ENCODE measurements at regions not wholly inside any gene's neighbourhood (a gene's known extent, or its start where the extent isn't known, plus 50 kb on each side); places are given as distances from the start of the nearest gene placed in this dataset.

- no peak overlapping the region for H3K27ac ChIP-seq (ENCODE audit: low read depth in 1 of 2, low read length in 1 of 2)
- no peaks in the 10 kb centered on the region for H3K27me3 ChIP-seq (ENCODE audit: control insufficient read depth in 3 of 3, insufficient read depth in 3 of 3, low read length in 2 of 3)
- TF ChIP-seq CTCF (IDR thresholded peaks at IDR 0.05; ENCODE audit: control extremely low read depth, extremely low read depth): no peak
- no peak overlapping the region for H3K4me3 ChIP-seq
- H3K9ac ChIP-seq (ENCODE audit: insufficient read depth in 1 of 2, low read length in 2 of 2): no peak overlapping the region
- H3K9me3 ChIP-seq (ENCODE audit: control insufficient read depth in 4 of 4, insufficient read depth in 3 of 4, low read length in 3 of 4): no peaks in the 10 kb centered on the region
- H3K4me1 ChIP-seq (ENCODE audit: control insufficient read depth in 5 of 5, insufficient read depth in 5 of 5, low read length in 5 of 5): no peaks in the 10 kb centered on the region
- ATAC-seq (ENCODE audit: insufficient read depth, low FRiP score): no peak
- DNase-seq: no peak
- 40% methylated on average over 3 of the region's 3 CpGs for WGBS, 2 donors
- H3K36me3 ChIP-seq (ENCODE audit: control insufficient read depth in 4 of 4, insufficient read depth in 4 of 4, low read length in 4 of 4): no peaks in the 10 kb centered on the region
Observed at GRCh38 chr1:115912116-115912515, 64.2 kb upstream of the SLC22A15 start.

GRCh38 chr1:115922801-115923200 lies 53.5 kb upstream of the SLC22A15 start:
- no peak for TF ChIP-seq CTCF (IDR thresholded peaks at IDR 0.05; ENCODE audit: control extremely low read depth, extremely low read depth)
- Histone ChIP-seq H3K36me3 (ENCODE audit: control insufficient read depth in 4 of 4, insufficient read depth in 4 of 4, low read length in 4 of 4) (no peaks in the 10 kb centered on the region), H3K9me3 (ENCODE audit: control insufficient read depth in 4 of 4, insufficient read depth in 3 of 4, low read length in 3 of 4) (no peaks in the 10 kb centered on the region), H3K27me3 (ENCODE audit: control insufficient read depth in 3 of 3, insufficient read depth in 3 of 3, low read length in 2 of 3) (no peaks in the 10 kb centered on the region), H3K27ac (ENCODE audit: low read depth in 1 of 2, low read length in 1 of 2) (no peak overlapping the region), H3K4me1 (ENCODE audit: control insufficient read depth in 5 of 5, insufficient read depth in 5 of 5, low read length in 5 of 5) (peaks cover 0 to 11% (median 0%) of the 10 kb centered on the region in 5 donors), H3K4me3 (no peak overlapping the region), H3K9ac (ENCODE audit: insufficient read depth in 1 of 2, low read length in 2 of 2) (no peak overlapping the region)
- DNase-seq: peak in 2 of 3 donors; percentile 24 to 33
- WGBS, 2 donors: 74 to 77% methylated on average over 6 of the region's 6 CpGs
- no peak for ATAC-seq (ENCODE audit: insufficient read depth, low FRiP score)

- DNase-seq: no peak
- H3K4me1 ChIP-seq (ENCODE audit: control insufficient read depth in 5 of 5, insufficient read depth in 5 of 5, low read length in 5 of 5): peaks cover 0 to 11% (median 0%) of the 10 kb centered on the region in 5 donors
- 50 to 51% methylated on average over 5 of the region's 5 CpGs for WGBS, 2 donors
Observed at GRCh38 chr1:115924770-115925169, 51.5 kb upstream of the SLC22A15 start.

More at GRCh38 chr1:115924770-115925169, 51.5 kb upstream of the SLC22A15 start:
- no peak overlapping the region for H3K9ac ChIP-seq (ENCODE audit: insufficient read depth in 1 of 2, low read length in 2 of 2)
- H3K9me3 ChIP-seq (ENCODE audit: control insufficient read depth in 4 of 4, insufficient read depth in 3 of 4, low read length in 3 of 4): no peaks in the 10 kb centered on the region
- H3K36me3 ChIP-seq (ENCODE audit: control insufficient read depth in 4 of 4, insufficient read depth in 4 of 4, low read length in 4 of 4): no peaks in the 10 kb centered on the region
- no peak for TF ChIP-seq CTCF (IDR thresholded peaks at IDR 0.05; ENCODE audit: control extremely low read depth, extremely low read depth)
- no peak for ATAC-seq (ENCODE audit: insufficient read depth, low FRiP score)
- H3K27me3 ChIP-seq (ENCODE audit: control insufficient read depth in 3 of 3, insufficient read depth in 3 of 3, low read length in 2 of 3): no peaks in the 10 kb centered on the region
- no peak overlapping the region for H3K4me3 ChIP-seq
- H3K27ac ChIP-seq (ENCODE audit: low read depth in 1 of 2, low read length in 1 of 2): no peak overlapping the region

Measured in lung (tissue), 11 donors.